ENCODE measurements at regions not wholly inside any gene's neighbourhood (a gene's known extent, or its start where the extent isn't known, plus 50 kb on each side); places are given as distances from the start of the nearest gene placed in this dataset.
A peak's percentile ranks its signal among the peaks of the same experiment; 100 is the strongest.

GRCh38 chr5:149441986-149442385, 62.9 kb upstream of the IL17B start:
- WGBS (ENCODE audit: insufficient coverage, low lambda C conversion rate): no CpG with 5 or more reads among the region's 15 CpGs
- no peaks in the 10 kb centered on the region for H3K9me3 ChIP-seq (ENCODE audit: control insufficient read depth, low read depth, low read length)
- H3K36me3 ChIP-seq (ENCODE audit: control insufficient read depth, insufficient read depth, low read length): no peaks in the 10 kb centered on the region
- H3K27ac ChIP-seq (ENCODE audit: low read length): no peak overlapping the region
- peaks cover 23% of the 10 kb centered on the region for H3K4me1 ChIP-seq (ENCODE audit: control insufficient read depth, insufficient read depth, low read length)
- H3K27me3 ChIP-seq (ENCODE audit: control insufficient read depth, insufficient read depth, low read length): no peaks in the 10 kb centered on the region
- H3K4me3 ChIP-seq (ENCODE audit: low read length): no peak overlapping the region
- DNase-seq: no peak

GRCh38 chr5:149441194-149441753, 62.2 kb upstream of the IL17B start:
- peaks cover 23% of the 10 kb centered on the region for H3K4me1 ChIP-seq (ENCODE audit: control insufficient read depth, insufficient read depth, low read length)
- no peak overlapping the region for H3K27ac ChIP-seq (ENCODE audit: low read length)

GRCh38 chr5:149439899-149440542, 60.9 kb upstream of the IL17B start:
- Histone ChIP-seq H3K4me3 (ENCODE audit: low read length) (no peak overlapping the region), H3K4me1 (ENCODE audit: control insufficient read depth, insufficient read depth, low read length) (peaks cover 12% of the 10 kb centered on the region), H3K9me3 (ENCODE audit: control insufficient read depth, low read depth, low read length) (no peaks in the 10 kb centered on the region), H3K36me3 (ENCODE audit: control insufficient read depth, insufficient read depth, low read length) (no peaks in the 10 kb centered on the region), H3K27ac (ENCODE audit: low read length) (peak overlapping the region; percentile 11), H3K27me3 (ENCODE audit: control insufficient read depth, insufficient read depth, low read length) (no peaks in the 10 kb centered on the region)
- DNase-seq: peak; percentile 91 to 95
- no CpG with 5 or more reads among the region's 8 CpGs for WGBS (ENCODE audit: insufficient coverage, low lambda C conversion rate)

More at GRCh38 chr5:149441194-149441753, 62.2 kb upstream of the IL17B start:
- DNase-seq: no peak
- H3K4me3 ChIP-seq (ENCODE audit: low read length): no peak overlapping the region
- H3K9me3 ChIP-seq (ENCODE audit: control insufficient read depth, low read depth, low read length): no peaks in the 10 kb centered on the region
- no CpG with 5 or more reads among the region's 14 CpGs for WGBS (ENCODE audit: insufficient coverage, low lambda C conversion rate)
- no peaks in the 10 kb centered on the region for H3K27me3 ChIP-seq (ENCODE audit: control insufficient read depth, insufficient read depth, low read length)
- no peaks in the 10 kb centered on the region for H3K36me3 ChIP-seq (ENCODE audit: control insufficient read depth, insufficient read depth, low read length)

- peak overlapping the region; percentile 19 for H3K27ac ChIP-seq (ENCODE audit: low read length)
Measured at GRCh38 chr5:149438711-149439132, 59.6 kb upstream of the IL17B start.

GRCh38 chr5:149438281-149438680, 59.2 kb upstream of the IL17B start:
- peaks cover 10% of the 10 kb centered on the region for H3K4me1 ChIP-seq (ENCODE audit: control insufficient read depth, insufficient read depth, low read length)
- H3K36me3 ChIP-seq (ENCODE audit: control insufficient read depth, insufficient read depth, low read length): no peaks in the 10 kb centered on the region
- H3K27me3 ChIP-seq (ENCODE audit: control insufficient read depth, insufficient read depth, low read length): no peaks in the 10 kb centered on the region
- H3K9me3 ChIP-seq (ENCODE audit: control insufficient read depth, low read depth, low read length): no peaks in the 10 kb centered on the region
- DNase-seq: no peak
- no peak overlapping the region for H3K4me3 ChIP-seq (ENCODE audit: low read length)
- no peak overlapping the region for H3K27ac ChIP-seq (ENCODE audit: low read length)
- no CpG with 5 or more reads among the region's 5 CpGs for WGBS (ENCODE audit: insufficient coverage, low lambda C conversion rate)

More at GRCh38 chr5:149438711-149439132, 59.6 kb upstream of the IL17B start:
- no peak overlapping the region for H3K4me3 ChIP-seq (ENCODE audit: low read length)
- WGBS (ENCODE audit: insufficient coverage, low lambda C conversion rate): no CpG with 5 or more reads among the region's 1 CpG
- no peaks in the 10 kb centered on the region for H3K9me3 ChIP-seq (ENCODE audit: control insufficient read depth, low read depth, low read length)
- DNase-seq: no peak
- H3K4me1 ChIP-seq (ENCODE audit: control insufficient read depth, insufficient read depth, low read length): peaks cover 10% of the 10 kb centered on the region
- H3K27me3 ChIP-seq (ENCODE audit: control insufficient read depth, insufficient read depth, low read length): no peaks in the 10 kb centered on the region
- no peaks in the 10 kb centered on the region for H3K36me3 ChIP-seq (ENCODE audit: control insufficient read depth, insufficient read depth, low read length)

- no peaks in the 10 kb centered on the region for H3K9me3 ChIP-seq (ENCODE audit: control insufficient read depth, low read depth, low read length)
- no peaks in the 10 kb centered on the region for H3K27me3 ChIP-seq (ENCODE audit: control insufficient read depth, insufficient read depth, low read length)
- no peak overlapping the region for H3K27ac ChIP-seq (ENCODE audit: low read length)
- WGBS (ENCODE audit: insufficient coverage, low lambda C conversion rate): 87% methylated on average over 3 of the region's 10 CpGs
- H3K4me3 ChIP-seq (ENCODE audit: low read length): no peak overlapping the region
- DNase-seq: no peak
- H3K36me3 ChIP-seq (ENCODE audit: control insufficient read depth, insufficient read depth, low read length): no peaks in the 10 kb centered on the region
- H3K4me1 ChIP-seq (ENCODE audit: control insufficient read depth, insufficient read depth, low read length): peaks cover 7% of the 10 kb centered on the region
Measured at GRCh38 chr5:149437391-149438040, 58.4 kb upstream of the IL17B start.

GRCh38 chr5:149435660-149436059, 56.6 kb upstream of the IL17B start:
- no peak for DNase-seq
- Histone ChIP-seq H3K4me1 (ENCODE audit: control insufficient read depth, insufficient read depth, low read length) (peaks cover 4% of the 10 kb centered on the region), H3K27ac (ENCODE audit: low read length) (peak overlapping the region; percentile 8), H3K4me3 (ENCODE audit: low read length) (no peak overlapping the region), H3K27me3 (ENCODE audit: control insufficient read depth, insufficient read depth, low read length) (no peaks in the 10 kb centered on the region), H3K9me3 (ENCODE audit: control insufficient read depth, low read depth, low read length) (no peaks in the 10 kb centered on the region), H3K36me3 (ENCODE audit: control insufficient read depth, insufficient read depth, low read length) (peaks cover under 1% of the 10 kb centered on the region)

- Histone ChIP-seq H3K27ac (ENCODE audit: low read length) (no peak overlapping the region), H3K4me1 (ENCODE audit: control insufficient read depth, insufficient read depth, low read length) (no peaks in the 10 kb centered on the region), H3K36me3 (ENCODE audit: control insufficient read depth, insufficient read depth, low read length) (peaks cover 7% of the 10 kb centered on the region), H3K27me3 (ENCODE audit: control insufficient read depth, insufficient read depth, low read length) (no peaks in the 10 kb centered on the region), H3K4me3 (ENCODE audit: low read length) (no peak overlapping the region), H3K9me3 (ENCODE audit: control insufficient read depth, low read depth, low read length) (no peaks in the 10 kb centered on the region)
- no CpG with 5 or more reads among the region's 7 CpGs for WGBS (ENCODE audit: insufficient coverage, low lambda C conversion rate)
- DNase-seq: no peak
Measured at GRCh38 chr5:149435015-149435376, 55.9 kb upstream of the IL17B start.

GRCh38 chr5:149434162-149435014, 55.3 kb upstream of the IL17B start:
- H3K27me3 ChIP-seq (ENCODE audit: control insufficient read depth, insufficient read depth, low read length): no peaks in the 10 kb centered on the region
- no peaks in the 10 kb centered on the region for H3K4me1 ChIP-seq (ENCODE audit: control insufficient read depth, insufficient read depth, low read length)
- 40% methylated on average over 1 of the region's 7 CpGs for WGBS (ENCODE audit: insufficient coverage, low lambda C conversion rate)
- no peak overlapping the region for H3K4me3 ChIP-seq (ENCODE audit: low read length)
- no peak for DNase-seq
- H3K27ac ChIP-seq (ENCODE audit: low read length): peak overlapping the region; percentile 24
- H3K36me3 ChIP-seq (ENCODE audit: control insufficient read depth, insufficient read depth, low read length): peaks cover 13% of the 10 kb centered on the region
- no peaks in the 10 kb centered on the region for H3K9me3 ChIP-seq (ENCODE audit: control insufficient read depth, low read depth, low read length)

GRCh38 chr5:149433524-149434131, 54.5 kb upstream of the IL17B start:
- peaks cover 19% of the 10 kb centered on the region for H3K36me3 ChIP-seq (ENCODE audit: control insufficient read depth, insufficient read depth, low read length)
- H3K27me3 ChIP-seq (ENCODE audit: control insufficient read depth, insufficient read depth, low read length): no peaks in the 10 kb centered on the region
- H3K27ac ChIP-seq (ENCODE audit: low read length): peak overlapping the region; percentile 24
- H3K4me3 ChIP-seq (ENCODE audit: low read length): no peak overlapping the region
- no peaks in the 10 kb centered on the region for H3K9me3 ChIP-seq (ENCODE audit: control insufficient read depth, low read depth, low read length)
- no peak for DNase-seq
- no CpG with 5 or more reads among the region's 8 CpGs for WGBS (ENCODE audit: insufficient coverage, low lambda C conversion rate)
- H3K4me1 ChIP-seq (ENCODE audit: control insufficient read depth, insufficient read depth, low read length): no peaks in the 10 kb centered on the region

Measured in large intestine (tissue), 3 donors.